Stimulated activated CD8-positive, alpha-beta memory T cell treated with anti-CD3 and anti-CD28 coated beads, Interleukin-4, amount 100 ng/mL, for 1 hour (primary cell): ENCODE measurements at regions not wholly inside any gene's neighbourhood (a gene's known extent, or its start where the extent isn't known, plus 50 kb on each side); places are given as distances from the start of the nearest gene placed in this dataset.
"Not testable (repeated sequence)": the region's sequence is repeated elsewhere in the genome, so short reads cannot be mapped to it uniquely, and the experiment has no call there.

ENCODE experiments used
- DNase-seq, 2 donors: peaks; one replicate each; pipeline ENCODE4 v3.0.0-alpha.2; 2020; ENCODE audit warnings: low read depth in 2 of 2, low spot score in 1 of 2

DNA sequence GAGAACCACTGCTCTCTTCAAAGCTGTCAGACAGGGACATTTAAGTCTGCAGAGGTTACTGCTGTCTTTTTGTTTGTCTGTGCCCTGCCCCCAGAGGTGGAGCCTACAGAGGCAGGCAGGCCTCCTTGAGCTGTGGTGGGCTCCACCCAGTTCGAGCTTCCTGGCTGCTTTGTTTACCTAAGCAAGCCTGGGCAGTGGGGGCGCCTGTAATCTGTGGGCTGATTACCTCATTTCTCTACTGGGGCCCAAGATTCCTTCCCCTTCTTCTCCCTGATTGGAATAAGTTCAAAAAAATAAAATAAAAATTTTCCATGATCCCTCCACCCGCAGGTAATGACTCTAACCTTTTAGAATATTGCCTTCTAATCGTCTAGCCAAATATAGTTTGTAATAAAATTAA is 449.3 kb upstream of the DYNLRB2 start:
- not testable (repeated sequence) for DNase-seq

DNA sequence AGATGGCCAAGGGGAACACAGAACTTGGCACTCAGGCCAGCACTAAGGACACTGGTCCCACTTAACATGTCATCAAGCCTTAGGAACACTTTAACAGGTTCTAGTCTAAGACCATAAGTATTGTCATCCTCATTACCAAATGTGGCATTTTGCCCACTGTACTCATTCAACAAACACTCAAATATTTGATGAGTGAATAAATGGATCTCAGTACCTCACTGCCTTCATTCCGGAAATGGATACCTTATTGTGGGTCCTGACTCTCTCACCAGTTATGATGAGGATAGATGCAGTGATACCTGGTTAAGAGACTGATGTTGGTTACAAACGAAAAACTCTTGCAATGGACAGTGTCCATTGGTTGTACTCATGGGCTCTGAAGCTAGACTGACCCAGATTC is 455.2 kb upstream of the DYNLRB2 start:
- no peak for DNase-seq

DNA sequence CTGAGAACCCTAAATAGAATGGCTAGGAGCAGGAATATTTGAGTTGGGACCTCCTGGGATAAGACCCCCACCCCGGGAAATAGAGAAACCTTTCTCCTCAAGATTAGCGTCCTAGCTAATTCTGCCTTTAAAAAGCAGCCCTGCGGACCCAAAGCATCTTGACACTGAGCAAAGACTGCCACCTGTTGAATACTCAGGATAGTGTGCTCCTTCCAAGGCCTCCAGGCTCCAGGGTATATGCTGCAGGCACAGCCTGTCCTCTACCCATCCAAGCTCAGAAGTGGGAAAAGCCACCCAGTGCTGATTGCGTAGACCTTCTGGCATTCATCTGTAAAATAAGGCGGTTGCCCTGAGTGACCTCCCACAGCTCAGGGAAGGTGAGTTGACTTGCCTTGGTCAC is 456.2 kb upstream of the DYNLRB2 start:
- DNase-seq: no peak

DNA sequence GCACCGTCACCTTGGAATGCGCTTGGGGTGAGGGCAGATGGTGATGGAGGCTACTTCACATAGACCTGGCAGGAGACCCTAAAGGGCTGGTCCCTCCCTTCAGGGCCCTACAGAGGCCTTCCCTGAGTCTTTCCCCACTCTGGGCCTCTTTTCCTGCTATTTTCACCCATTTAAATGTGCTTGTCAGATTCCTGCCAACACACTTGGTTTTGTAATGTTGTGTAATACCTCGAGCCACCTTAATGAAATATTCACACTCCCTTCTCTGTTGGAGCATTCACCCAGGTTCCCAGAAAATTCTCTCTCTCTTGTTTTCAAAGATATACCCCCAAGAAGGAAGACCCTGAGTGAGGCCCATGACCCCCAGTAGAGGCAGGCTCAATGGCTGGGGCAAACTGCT is 456.6 kb upstream of the DYNLRB2 start:
- DNase-seq: no peak

DNA sequence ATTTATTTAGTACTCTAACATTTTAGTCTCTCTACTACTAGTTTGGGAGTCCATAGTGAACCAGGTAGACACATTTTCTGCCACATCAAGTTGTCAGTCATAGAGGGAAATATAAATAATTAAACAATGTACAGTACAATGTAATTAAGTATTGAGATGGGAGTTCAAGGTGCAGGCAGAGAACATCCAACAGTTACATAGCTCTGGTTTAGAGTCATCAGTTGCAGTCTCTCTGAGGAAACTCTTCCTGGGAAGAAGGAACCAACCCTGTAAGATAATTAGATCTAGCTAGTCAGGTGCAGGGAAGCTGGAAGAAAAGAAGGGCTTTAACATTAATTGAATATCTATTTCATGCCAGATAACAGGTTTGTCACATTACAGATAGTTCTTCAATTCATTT is 457.9 kb upstream of the DYNLRB2 start:
- DNase-seq: no peak

DNA sequence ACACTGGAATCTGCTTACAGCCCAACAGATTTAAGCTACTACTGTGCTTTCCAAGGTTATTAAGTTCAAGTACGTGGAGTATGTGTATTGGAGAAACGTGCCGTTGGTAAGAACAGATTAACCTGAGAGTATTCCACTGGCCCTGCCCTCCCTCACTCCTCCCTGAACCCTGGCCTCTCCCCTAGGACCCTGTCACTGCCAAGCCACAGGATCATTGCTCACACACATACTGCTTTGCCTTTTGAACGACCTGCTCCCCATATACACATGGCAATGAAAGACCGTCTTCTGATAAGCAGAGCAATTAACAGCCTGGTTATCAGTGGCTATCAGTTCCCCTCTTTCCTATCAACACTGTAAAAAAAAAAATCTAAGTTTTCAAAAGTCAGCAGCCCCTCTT is 458.9 kb upstream of the DYNLRB2 start:
- no peak for DNase-seq

DNA sequence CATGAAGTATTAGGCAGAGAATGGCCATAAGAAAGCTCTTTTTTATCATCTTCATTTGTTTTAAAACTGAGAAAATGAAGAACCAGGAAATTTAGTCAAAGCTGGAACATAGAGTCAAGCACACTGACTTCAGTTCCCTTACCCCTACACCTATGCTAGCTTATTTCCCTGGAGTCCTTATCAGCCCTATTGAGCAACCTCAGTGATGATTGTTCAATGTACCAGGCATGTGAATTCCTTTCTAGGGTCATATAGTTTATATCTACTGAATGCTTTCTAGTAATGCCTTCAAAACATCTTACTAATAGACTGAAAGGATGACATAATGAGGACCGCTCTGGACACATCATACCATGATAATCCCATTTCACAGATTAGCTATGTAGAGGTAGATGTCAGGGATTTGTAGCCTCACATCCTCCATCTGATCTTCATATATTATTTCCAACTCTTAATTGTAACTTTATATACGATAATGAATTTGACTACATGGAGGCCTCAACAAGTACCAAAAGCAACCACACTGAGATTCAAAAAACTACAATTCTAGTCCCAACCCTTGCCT is 460.4 kb upstream of the DYNLRB2 start:
- DNase-seq: no peak

DNA sequence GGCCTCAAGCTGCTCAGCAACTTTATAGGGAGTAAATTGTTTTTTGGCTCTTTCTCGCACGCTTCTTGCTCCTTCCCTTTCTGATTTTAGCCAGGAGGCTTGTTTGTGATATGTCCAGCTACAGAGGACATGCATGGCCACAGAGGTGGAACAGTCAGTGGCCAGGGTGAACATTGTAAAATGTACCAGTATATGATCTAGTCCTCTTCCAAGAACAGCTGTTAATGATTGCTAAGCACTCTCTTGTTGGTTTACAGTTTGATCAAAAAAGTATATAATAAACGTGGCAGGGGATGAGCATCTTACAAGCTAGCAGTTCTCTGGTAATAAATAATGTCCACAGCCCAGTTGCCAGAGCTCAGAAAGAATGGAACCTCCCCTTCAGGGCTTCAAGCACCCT is 461.7 kb upstream of the DYNLRB2 start:
- DNase-seq: no peak

DNA sequence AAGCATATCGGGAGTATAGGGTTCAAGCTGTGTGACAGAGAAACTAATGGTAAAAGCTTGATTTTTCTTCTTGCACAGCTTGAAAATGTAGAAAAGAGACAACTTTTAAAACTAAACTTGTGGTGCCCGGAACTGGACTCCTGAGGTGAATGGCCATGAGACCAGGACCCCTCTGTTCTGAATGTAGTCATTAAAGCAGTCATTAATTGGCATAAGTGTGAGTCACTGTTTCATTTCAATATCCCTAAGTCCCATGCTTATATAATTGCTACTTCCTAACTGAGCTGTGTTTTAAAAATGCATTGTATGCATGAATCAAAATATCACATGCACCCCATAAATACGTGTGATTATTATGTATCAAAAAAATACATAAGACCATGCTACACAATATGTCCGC is 463.1 kb upstream of the DYNLRB2 start:
- DNase-seq: no peak

DNA sequence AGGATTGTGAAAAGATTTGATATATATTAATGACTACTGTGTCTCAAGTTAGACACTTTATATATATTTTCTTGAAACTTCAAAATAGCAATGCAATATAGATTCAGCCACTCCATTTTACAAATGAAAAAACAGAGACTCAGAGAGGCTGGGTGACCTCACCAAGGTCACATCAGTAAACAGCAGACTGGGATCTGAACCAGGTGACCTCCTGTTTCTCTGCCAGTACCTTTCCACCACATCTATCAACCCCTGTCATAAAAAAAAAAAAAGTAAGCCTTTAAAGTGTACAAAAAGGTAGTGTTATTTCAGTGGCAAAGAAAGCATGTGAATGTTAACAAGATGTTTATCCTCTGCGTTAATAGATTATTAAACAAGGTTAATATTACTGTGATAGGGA is 466.5 kb upstream of the DYNLRB2 start:
- DNase-seq: no peak

DNA sequence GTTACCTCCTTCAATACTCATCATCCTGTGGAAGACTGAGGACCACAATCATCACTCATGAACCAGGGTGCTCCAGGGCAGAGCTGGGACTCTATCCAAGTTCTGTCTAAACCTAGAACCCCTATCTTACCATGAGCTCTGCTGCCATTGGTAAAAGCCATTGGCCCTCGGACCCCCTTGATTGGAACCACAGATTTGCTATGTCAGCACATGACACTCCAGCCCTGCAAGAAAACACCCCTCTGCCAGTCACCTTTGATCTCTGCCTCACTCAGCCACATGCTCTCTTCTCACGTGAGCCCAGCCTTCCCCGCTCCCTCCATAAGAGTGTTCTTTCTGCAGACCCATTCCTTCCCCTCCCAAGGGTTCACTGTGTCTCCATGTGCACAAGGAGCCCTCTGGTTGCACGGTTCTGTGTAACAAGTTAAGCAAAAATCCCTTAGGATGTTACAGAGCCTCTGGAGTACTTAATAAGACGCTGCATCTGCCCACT is 468.8 kb upstream of the DYNLRB2 start:
- DNase-seq: no peak

DNA sequence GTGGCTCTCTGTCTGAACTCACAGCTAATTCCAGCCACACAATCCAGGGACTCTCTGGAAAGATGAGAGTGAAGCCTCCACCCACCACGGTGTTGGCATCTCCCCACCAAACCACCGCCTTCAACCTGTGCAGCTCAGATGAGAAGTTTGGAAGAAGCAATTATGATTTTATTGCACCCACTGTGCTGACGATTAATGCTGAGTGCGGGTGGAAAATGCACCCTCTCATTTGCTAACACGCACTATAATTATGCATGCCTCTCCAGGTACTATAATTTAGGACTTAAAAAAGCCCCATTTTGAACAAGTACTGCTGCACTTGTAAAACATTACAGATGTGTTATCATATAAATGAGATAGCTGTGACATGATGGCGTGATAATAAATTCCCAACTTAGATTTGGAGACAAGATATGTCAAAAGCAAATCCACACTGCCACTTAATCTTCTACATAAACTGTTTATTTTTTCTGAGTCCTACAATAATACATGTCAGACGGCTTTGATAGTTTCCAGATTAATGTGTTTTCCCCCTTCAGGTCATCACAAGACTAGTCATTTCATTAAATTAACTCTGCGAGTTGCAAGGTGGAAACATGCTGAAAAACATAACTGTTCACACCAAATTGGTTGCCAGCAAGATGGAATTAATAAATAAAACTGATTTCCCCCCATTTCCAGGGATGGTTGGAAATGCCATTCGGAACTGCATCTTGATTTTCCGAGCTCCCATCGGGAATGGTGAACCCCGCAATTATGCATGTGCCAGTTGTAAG is 466.5 kb upstream of the MAF start:
- no peak for DNase-seq

DNA sequence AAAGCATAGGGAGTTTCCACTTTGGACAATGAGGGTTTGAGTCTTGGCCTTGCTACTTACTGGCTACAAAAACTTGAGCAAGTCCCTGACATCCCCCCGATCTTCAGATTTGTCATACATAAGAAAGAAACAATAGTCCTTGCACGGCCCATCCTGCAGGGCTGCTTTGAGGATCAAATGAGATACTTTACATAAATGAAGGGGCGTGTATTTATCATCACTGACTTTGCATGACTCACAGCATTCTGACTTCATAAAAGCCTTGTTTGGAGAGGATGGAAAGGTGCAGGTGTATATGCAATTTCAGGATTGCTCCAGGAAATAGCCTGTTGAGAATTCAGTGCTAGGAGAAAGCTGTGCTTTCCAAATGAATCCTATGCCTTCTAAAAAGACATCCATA is 465.0 kb upstream of the MAF start:
- DNase-seq: no peak

DNA sequence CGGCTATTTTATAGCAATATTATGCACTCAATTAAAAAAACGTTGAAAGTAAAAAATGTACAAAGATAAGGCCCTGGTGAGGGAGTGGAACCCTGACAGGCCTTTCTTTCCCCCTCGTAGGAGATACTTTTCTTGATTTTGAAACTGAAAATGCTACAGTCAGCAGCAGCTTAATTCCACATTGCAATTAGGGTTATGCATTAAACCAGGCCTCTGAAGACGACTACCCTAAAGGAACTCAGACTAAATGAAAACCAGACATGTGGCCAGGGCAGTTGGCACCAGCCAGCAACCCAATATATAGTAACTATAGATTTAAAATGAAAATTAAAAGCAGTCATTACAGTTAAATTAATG is 463.2 kb upstream of the MAF start:
- DNase-seq: no peak

DNA sequence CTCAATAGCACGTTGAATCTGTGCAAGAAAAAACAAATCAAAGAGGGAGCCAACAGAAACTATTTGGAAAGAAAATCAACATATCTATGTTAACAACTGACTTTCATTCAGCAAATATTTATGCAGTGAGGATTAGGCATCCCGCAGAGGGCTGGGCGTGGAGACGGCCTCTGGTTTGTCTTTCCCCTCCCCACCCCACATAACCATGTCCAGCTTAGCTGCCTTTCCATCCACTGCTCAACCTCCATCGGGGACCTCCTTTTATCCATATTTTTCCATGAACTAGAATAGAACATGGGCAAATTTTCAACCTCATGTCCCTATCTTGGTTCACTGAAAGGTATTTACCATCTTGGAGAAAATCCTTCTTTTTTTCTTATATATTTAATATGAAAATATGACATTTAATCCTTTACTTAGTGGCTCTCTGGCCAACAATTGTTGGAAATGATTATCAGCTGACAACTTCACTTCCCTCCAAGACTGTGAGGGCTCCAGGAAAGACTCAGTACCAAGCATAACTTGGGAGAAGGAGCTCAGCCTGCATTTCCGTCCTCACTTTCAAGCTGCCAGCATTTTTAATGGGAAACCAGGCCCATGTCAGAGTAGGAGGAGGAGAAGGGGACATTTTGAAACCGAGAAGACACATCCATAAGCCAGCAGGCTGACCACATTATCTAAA is 462.6 kb upstream of the MAF start:
- no peak for DNase-seq

DNA sequence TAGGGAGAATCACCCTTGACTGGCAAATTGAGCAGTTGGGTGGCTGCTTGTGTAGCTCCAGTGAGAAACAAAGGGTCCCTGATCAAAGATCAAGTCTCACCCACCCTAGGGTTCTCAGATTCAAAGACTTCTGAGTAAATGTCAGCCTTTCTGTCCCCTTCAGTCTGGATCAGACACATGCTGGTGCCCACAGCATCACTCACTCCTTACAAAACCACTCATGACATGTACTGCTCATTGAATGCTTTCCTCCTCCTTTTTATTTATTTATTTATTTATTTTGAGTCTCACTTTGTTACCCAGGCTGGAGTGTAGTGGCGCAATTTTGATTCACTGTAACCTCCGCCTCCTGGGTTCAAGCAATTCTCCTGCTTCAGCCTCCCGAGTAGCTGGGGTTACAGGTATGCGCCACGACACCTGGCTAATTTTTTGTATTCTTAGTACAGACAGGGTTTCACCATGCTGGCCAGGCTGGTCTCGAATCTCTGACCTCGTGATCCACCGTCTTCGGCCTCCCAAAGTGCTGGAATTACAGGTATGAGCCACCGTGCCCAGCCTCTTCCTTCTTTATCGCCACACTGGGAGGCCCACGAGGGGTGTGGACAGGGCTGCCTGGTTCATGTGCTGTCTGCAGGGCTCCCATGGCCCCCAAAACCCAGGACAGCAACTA is 462.0 kb upstream of the MAF start:
- no peak for DNase-seq

DNA sequence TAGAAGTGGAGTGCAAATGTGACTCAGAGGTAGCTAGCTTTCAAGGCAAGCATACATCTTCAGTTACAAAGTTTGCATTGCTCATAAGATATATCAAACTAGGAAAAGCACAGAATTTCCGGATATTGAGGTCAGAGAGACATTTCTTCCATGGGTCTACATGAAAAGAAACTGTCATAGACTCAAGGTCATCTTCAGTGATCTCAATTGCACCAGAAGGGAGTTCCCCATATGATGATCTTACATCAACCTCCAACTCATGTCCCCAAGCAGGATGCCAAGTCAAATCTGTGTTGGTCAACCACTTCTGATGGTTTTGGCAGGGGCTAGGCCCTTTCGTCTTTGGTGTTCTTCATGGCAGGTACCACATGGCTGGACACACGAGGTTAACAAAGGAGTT is 459.9 kb upstream of the MAF start:
- no peak for DNase-seq

DNA sequence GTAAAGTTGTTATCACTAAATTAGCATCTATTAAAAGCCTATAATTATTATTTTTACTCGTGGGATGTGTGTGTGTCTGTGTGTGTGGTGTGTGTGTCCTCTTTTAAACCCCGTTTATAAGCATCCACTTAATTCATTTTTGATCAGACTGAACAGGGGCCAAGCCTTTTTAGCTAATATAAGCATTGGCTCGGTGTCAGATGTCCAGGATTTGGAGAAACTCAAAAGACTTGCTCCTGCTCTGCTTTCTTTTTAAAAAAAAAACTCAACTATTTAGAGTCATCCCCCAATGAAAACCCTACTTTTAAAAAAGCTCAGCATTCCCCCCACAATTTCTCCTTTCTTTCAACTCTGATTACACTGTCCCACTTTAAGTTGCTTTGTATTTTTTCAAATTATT is 459.3 kb upstream of the MAF start:
- DNase-seq: no peak

DNA sequence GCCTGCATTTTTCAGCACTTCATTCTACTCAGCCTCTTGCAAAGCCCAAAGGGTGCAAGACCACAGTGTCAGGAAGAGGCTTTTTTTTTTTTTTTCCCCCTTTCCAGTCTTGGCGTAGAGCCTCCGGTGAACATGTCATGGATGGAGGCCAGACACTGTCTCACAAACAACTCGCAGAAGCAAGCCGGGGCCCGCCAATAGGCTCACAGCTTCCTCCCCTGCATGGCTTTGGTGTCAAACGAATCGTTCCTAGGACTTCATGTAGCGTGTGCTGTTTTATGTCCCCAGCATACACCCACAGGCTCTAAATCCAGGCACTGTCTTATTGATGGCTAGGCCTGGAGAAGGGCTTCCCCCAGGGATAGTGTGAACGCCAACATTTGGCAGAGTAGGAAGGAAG is 457.7 kb upstream of the MAF start:
- no peak for DNase-seq

DNA sequence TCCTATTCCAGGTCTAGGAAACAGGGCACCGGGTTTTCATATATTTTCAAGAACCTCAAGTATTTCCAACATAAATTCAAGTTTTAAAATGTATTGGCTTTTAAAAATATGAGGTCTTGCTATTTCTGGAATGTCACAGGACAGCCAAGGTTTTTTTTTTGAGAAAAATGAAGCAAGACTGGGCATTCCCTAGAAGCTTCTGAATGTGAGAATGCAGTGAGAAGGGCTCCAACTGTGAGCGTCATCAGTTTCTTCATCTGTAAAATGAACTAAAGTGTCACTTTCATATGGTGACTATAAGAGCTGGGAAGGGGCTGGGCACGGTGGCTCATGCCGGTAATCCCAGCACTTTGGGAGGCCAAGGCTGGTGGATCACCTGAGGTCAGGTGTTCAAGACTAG is 455.8 kb upstream of the MAF start:
- DNase-seq: no peak

DNA sequence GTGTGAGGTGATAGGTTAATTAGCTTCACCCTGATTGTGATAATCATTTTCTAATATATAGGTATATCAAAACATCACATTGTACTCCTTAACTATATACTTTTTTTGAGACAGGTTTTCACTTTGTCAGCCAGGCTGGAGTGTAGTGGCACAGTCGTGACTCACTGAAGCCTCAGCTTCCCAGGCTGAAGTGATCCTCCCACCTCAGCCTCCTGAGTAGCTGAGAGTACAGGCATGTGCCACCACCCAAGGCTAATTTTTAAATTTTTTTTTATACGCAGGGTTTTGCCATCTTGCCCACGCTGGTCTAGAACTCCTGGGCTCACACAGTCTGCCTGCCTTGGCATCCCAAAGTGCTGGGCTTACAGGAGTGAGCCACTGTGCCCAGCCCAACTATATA is 455.3 kb upstream of the MAF start:
- DNase-seq: no peak

DNA sequence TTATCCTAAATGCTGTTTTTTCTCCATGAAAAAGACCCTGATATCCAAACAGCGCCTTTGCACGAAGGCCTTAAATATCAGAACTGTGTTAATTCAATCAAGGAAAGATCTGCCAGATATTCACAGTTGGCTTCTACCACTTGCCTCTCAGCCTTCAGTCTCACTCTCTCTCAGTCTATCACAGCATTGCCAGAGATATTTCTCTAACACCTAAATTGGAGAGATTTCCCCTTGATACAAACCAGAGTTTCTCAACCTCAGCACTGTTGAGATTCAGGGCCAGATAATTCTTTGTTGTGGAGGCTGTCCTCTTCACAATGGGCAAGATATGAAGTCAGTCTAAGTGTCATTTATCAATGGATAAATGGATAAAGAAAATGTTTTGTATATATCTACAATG is 454.1 kb upstream of the MAF start:
- DNase-seq: no peak
